Pulmonary artery endothelial cell (primary cell): ENCODE measurements at regions not wholly inside any gene's neighbourhood (a gene's known extent, or its start where the extent isn't known, plus 50 kb on each side); places are given as distances from the start of the nearest gene placed in this dataset.
"Not testable (repeated sequence)": the region's sequence is repeated elsewhere in the genome, so short reads cannot be mapped to it uniquely, and the experiment has no call there.

Experiments used
- DNase-seq: peaks from one replicate; pipeline ENCODE4 v3.0.0-alpha.2; 2011; ENCODE audit warnings: low read depth, low spot score

DNA sequence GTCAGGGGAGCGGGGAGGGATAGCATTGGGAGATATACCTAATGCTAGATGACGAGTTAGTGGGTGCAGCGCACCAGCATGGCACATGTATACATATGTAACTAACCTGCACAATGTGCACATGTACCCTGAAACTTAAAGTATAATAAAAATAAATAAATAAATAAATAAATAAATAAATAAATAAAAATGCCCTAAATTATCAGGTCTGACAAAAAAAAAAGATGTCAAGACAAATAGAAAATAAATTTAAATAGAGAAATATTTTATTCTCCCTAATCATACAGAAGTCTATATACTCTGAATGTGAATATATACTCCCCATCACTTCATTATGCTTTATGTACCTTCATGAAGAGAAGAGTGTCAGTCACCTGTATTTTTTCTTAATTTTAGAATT, 420.0 kb upstream of the PTCHD4 start:
- DNase-seq: not testable (repeated sequence)

DNA sequence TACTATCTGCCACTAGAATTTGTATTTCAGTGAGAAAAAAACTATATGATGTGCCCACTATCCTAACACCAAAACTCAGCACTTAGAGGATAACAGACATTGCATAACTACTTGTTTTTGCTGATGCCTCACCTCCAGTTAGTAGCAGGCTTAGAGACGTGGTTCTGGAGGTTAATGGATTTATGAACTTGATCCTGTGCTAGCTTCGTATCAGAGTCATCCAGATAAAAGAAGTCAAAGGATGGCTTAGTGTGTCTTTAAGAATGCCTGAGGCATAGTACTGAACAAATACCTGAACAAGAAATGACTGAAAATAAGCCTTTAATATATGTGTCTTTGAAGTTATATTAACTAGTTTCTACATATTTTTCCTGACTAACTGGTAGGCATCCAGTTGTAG, 414.9 kb upstream of the PTCHD4 start:
- DNase-seq: no peak

DNA sequence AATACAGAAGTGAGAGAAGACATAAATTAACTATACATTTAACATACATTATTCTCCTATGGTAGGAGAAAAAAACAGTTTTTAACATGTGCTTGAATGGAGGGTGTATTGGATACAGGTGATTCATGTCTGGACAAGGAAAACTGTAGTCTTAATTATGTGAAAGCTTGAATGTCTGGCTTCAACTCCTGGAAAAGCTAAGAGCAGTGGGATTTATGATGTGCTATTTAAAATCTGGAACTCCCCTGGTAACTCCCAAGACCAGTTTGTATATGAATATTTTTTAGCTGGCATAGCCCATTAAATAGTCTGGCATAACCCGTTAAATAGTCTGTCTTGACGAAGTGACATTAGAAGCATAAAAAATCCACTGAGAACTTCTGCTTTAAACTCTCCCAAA, 410.0 kb upstream of the PTCHD4 start:
- DNase-seq: no peak

DNA sequence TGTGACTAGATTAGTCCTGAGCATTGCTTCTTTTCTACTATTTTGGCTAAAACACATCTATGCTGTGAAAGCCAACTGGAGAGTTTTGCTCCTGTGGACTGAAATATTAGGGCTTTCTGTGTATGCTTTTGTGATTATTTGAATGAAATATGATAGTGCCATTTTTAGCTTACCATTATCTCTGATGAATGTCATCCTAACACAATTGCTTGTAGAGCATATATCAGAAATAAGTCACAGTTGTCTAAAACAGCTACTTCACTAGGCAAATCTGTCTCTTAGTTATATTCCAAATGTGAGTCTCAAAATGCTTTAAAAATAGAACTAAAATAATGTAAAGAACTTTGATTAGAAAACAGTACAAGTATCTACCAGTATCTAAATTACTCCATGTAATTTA, 401.4 kb upstream of the PTCHD4 start:
- no peak for DNase-seq

DNA sequence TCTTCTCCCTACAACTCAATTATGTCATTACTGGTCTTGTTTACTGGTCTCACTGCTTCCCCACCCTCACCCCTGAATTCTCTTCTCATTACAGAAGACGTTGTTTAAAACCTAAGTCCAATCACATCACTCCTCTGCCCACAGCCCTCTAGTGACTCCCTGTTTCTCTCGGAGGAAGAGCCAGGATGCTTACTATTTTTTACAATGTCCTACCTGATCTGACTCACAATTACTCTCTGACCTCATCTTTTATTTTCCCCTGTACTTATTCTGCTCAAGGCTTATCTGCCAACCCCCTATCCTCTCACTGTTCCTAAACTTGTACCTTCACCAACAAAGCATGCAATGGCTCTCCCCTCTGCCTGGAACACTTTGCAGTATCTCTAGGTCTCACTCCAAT, 400.4 kb upstream of the PTCHD4 start:
- DNase-seq: no peak

DNA sequence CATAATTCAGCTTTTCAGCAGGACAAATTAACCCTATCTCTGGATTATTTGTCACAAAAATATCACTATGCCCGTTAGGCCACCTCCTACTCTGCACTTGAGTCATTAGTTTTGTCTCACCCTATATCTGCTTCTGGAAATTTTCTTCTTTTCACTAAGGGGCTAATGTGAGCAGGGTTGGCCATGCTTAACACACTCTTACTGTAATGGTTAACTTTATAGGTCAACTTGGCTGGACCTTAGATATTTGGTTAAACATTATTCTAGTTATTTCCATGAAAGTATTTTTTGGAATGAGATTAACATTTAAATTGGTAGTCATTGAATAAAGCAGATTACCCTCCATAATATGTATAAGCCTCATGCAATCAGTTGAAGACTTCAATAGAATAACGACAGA, 394.6 kb upstream of the PTCHD4 start:
- DNase-seq: no peak

DNA sequence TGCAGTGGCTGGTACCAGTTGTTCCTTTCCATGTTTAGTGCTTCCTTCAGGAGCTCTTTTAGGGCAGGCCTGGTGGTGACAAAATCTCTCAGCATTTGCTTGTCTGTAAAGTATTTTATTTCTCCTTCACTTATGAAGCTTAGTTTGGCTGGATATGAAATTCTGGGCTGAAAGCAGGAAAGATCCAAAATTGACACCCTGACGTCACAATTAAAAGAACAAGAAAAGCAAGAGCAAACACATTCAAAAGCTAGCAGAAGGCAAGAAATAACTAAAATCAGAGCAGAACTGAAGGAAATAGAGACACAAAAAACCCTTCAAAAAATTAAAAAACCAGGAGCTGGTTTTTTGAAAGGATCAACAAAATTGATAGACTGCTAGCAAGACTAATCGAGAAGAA, 382.4 kb upstream of the PTCHD4 start:
- not testable (repeated sequence) for DNase-seq

DNA sequence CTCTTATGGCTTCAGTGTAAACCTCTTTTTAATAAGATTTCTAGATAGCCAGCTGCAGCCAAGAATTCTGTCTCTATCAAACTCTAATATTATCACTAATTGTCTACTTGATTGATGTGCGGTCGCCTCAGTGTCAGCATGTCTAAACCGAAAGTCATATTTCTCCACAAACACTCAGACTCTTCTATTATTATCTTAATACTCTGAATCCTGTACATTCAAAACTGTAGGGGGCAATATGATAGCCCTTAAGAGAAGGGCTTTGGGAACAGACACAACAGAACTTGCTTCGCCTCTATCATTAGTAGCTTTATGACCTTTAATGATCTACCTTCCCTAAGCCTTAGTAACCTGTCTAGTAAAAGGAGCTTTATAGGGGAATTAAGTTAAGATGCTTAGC, 379.7 kb upstream of the PTCHD4 start:
- DNase-seq: no peak

DNA sequence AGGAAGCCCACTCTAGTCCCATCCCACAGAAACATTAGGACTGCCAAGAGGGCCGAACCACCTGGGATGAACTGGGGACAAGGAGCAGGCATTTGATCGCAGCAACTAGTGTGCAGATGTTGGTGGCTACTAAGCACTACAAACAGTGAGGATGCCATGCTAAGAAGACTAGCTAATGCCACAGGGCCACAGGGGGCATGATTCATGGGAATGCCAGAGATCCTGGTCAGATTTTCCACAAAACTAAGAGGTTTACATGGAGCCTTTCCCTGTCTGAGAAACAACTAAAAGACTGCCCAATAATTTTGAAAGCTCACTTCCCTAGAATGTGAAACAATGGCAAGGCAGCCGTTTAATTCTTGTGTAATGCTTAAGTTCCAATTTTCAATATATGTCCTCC, 375.9 kb upstream of the PTCHD4 start:
- no peak for DNase-seq

DNA sequence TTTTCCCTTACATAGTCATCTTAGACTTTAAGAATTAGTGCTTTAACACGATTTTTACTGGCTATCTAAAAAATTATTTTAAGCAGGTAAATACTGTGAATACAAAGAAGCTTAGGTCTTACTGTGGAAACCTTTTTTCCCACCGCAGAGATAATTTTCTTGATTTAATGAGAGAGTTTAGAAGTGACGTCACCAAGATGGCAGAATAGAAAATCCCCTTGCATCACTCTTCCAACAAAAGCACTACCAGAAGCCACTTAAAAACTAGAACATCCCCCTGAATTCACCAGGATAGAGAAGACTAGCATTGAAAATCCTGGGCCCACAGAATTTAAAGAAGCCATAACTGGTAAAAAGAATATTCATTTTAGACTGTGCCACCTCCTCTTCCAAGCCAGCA, 375.4 kb upstream of the PTCHD4 start:
- no peak for DNase-seq

DNA sequence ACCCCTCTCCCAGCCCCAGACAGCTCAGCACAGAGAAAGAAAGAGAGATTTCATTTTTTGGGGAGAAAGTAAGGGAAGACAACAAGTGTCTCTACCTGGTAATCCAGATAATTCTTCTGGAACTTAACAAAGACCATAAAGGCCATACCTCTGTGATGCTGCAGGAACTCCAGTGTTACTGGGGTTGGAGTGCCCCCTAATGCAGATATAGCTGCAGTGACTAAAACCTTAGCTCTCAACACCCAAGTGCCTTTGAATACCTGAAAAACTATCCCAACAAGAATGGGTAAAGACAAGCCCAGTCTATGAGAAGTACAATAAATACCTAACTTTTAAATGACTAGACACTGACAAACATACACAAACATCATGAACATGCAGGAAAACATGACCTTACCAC, 365.3 kb upstream of the PTCHD4 start:
- no peak for DNase-seq

DNA sequence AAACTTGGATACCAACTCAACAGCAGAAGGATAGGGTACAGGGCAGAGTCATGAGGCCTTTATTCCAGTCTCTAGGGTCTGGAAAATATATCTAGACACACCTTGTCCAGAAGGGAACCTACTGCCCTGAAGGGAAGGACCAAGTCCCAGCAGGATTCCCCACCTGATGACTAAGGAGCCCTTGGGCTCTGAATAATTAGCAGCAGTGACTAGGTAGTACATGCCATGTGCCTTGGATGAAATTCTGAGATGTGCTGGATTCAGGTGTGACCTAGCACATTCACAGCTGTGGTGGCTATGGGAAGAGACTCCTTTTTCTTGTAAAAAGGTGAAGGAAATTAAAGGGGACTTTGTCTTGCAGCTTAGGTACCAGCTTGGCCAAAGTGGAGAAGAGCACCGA, 364.3 kb upstream of the PTCHD4 start:
- no peak for DNase-seq

DNA sequence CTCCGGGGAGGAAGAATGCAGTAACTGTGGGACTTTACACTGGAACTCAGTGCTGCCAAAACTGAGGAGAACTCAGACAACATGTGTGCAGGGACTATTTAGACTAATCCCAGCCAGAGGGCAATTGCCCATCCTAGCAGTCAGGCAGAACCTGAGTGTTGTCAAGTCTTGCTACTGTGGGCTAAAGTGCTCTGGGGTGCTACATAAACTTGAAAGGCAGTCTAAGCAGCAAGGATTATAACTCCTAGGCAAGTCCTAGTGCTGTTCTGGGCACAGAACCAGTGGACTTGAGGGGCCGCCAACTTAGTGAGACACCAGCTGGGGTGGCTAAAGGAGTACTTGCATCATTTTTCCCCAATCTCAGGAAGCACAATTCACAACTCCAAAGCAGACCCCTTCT, 363.8 kb upstream of the PTCHD4 start:
- no peak for DNase-seq

DNA sequence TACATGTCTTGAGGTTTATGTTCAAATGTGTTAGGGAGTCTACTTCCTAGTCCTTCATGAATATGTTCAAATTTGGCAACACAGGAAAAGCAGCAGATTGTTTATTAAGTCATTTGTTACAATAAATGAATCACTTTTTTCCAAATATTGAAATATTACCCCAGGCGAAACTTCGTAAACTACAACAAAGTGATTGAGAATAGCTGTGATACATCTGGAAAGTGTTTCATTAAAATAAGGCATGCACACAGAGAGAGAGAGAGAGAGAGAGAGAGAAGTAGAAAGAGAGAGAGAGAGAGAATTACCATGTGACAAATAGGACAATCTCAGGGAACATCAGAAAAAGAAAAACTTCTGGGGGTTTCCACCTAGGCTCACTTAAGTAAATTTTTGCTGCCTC, 363.1 kb upstream of the PTCHD4 start:
- DNase-seq: no peak

DNA sequence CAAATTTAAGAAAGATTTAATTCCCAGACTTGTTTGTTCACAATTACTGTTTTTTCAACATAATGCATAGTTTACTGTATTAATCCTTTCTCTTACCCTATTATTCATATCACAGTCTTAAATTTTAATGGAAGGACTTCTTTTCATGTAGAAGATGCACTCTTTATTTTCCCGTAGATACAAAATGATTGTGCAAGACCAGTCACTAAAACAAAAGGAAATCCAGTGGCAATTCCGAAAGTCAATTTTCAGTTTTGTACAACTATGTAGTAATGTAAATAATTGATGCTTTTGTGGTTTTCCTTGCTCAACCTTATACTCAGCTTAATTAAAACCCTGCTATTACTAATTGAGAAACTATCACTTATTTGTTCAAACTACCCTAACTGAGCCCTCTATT, 361.5 kb upstream of the PTCHD4 start:
- DNase-seq: no peak

DNA sequence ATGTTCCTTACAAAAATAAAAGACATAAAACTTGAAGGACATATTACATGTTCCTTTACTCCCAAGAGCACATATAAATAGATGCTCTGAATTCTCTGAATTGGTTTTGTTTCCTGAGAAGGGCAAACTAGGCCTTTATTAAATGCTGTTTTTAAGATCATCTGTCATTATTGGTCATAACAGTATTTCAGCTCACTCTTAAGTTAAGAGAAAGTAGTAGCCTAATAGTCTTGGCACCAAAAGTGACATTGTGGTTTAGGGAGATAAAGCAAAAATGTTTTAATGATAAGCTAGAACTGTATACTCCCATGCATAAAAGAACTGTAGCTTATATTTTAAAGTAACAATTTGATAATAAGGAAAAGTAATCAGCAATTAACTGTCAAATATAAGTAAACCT, 361.1 kb upstream of the PTCHD4 start:
- no peak for DNase-seq

DNA sequence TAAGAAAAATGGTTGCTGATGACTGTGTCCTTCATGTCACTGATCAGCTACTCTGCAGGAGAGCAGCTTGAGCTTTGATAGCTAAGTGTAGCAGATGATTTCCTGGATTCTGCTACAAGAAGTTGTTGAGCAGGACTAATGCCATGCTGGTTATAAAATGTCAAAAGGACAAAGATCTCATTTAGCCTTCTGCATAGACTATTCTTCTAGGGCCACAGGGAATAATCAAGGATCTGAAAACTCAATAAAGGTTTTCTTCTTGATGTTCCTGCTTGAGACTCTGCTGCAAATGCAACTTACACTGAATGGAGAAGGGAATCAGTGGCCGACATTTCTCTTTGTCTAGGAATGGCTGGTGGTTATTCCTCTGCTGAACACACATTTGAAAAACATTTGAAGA, 360.3 kb upstream of the PTCHD4 start:
- no peak for DNase-seq

DNA sequence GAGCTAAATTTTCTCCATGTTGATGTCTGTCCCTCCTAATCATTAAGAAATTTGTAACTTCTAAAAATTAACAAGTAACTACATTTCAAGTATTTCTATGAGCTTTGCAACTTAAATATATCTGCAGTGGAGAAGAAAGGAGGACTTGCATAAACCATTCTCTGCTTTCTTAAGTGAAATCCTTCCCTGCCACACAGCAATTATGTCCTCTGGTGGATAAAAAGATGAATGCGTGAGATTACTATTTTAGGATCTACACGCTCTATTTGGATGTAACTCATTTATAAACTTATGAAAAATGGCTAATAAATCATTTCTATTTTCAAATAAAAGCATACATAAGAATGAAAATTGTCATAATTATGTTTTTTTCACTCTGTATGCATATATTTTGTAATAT, 338.0 kb upstream of the PTCHD4 start:
- no peak for DNase-seq

DNA sequence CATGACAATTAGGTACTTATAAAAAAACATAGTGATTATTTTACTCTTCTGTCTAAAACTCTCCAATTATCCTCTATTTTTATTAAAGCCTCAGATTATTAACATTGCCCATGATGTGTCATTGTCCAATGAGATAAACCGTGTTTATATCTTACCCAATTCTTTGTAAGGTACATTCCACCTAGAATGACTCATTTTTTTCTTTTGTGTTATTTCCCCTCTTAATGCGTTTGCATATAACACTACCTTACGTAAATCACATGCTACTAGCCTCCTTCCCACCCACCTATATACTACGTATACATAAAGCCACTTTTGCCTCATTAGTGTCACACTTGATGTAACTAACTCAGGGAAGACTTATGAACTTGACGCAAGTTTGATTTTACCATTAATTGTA, 336.3 kb upstream of the PTCHD4 start:
- no peak for DNase-seq

DNA sequence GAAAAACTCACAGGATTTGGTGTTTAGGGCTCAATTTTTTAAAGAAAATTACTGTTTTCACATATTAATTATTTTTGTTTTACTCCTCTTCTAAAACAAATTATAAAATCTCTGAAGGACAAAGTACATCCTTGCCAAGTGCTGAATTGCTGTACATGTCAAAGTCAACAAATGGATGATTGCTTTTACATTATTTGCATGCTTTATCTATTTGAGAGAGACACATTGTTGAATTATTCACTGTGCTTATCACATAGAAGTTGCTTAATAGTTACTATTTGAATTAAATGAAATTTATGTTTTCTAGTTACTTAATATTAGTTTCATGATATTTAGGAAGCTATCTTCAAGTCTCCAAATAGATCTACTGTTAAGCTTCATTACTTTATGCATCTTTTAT, 318.6 kb upstream of the PTCHD4 start:
- no peak for DNase-seq

DNA sequence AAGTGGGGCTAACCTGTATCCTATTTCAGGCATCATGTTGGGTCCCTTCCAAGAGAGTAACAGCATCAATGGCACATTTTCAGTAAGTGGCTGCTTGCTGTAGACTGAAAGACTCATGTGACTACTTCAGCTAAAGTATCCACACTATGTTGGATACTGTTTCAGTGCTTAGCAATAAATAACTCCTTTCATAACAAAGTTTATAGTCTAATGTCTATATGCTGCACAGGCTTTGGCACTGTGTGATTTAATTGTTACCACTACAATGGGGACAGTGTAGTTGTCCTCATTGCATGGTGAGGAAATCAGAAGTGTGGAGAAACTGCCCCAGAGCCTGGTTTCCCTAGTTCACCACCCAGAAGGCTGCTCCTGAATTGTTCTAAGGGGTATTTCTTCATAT, 318.0 kb upstream of the PTCHD4 start:
- no peak for DNase-seq

DNA sequence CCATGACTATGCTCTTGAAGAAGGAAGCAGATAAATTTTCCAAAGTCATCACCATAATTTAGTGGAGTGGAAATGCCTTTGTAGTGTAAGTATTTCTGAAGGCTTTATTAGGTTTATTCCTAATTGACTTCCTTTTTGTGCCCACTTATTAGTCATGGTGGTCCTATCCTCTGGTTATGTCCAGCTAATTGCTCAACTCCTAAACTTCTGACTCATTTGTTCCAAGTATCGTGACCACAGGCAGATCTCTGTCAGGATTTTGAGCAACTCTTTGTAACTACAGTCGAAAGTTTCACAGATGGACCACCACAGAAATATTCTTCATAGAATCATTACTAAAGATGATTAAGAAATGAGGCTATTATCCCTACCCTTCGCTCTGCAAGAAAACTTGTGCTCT, 315.6 kb upstream of the PTCHD4 start:
- no peak for DNase-seq

DNA sequence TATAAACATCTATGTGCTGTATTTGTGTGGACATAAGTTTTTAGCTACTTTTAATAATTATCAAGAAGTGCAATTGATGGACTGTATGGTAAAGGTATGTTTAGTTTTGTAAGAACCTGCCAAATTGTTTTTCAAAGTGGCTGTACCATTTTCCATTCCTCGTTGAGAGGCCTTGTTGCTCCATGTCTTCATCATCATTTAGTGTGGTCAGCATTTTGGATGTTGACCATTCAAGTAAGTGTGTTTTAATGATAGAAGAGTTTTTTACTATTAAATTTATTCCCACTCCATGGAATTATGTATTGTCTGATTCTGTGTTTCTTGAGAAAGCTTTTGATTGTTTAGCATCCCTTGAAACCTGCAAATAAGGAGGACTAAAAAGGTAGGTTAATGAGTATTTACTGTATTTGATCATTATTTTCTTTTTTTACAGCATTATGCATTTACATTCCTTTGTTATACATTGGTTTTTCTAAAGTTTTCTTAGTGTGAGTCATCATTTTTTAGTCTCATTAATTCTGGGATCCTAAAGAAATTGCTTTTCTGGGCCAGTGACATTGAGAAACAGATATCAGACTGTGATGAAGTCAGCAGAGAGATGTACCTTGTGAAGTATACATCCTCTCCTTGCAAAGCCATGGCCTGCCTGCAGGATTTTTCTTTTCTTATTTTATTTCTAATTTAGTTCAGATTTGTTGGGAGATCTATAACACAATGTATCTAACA, 312.8 kb upstream of the PTCHD4 start:
- DNase-seq: no peak

DNA sequence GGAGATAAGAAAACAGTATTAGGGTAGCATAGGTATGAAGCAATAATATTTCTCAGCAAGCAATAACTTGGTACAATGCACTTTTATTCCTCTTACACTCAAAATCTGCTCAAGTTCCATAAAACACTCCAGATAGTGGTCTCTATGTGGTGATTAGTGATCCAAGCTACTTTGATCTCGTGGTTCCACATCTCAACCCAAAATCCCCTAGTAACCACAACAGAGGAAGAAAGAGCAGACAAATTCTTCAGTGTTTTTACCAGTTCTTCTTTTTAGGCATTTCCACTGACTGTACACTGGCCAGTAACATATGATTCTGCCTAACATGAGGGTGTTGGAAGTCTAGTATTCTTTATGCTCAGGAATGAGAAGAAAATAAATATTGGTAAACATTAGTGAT, 309.0 kb upstream of the PTCHD4 start:
- no peak for DNase-seq
